Mesodermal cell (in vitro differentiated cells): ENCODE measurements at regions not wholly inside any gene's neighbourhood (a gene's known extent, or its start where the extent isn't known, plus 50 kb on each side); places are given as distances from the start of the nearest gene placed in this dataset.

ENCODE experiments used
- H3K27ac ChIP-seq: 2 replicates; pipeline ENCODE4 v1.7.0; 2013; ENCODE audit warnings: mild to moderate bottlenecking, low read depth, low read length, moderate library complexity; ENCODE audit not compliant: severe bottlenecking
- H3K36me3 ChIP-seq: 2 replicates; pipeline ENCODE4 v1.7.1; 2013; ENCODE audit warnings: mild to moderate bottlenecking, low read length, moderate library complexity; ENCODE audit not compliant: control insufficient read depth, insufficient read depth
- H3K4me1 ChIP-seq: one replicate; pipeline ENCODE4 v1.7.1; 2013; ENCODE audit warnings: mild to moderate bottlenecking, low read length; ENCODE audit not compliant: insufficient read depth, control insufficient read depth, poor library complexity, severe bottlenecking
- H3K4me3 ChIP-seq: 2 replicates; pipeline ENCODE4 v1.7.0; 2013; ENCODE audit warnings: low read length, control low read depth, mild to moderate bottlenecking; ENCODE audit not compliant: insufficient read depth, poor library complexity, severe bottlenecking; ENCODE audit errors: extremely low read depth
- H3K9me3 ChIP-seq: 2 replicates; pipeline ENCODE4 v1.7.1; 2013; ENCODE audit warnings: mild to moderate bottlenecking, low read length, moderate library complexity; ENCODE audit not compliant: control insufficient read depth
- WGBS, 2 experiments: methylation state at CpG; one replicate each; pipeline ENCODE4 v1.1.5; 2013; ENCODE audit warnings: missing lambda C conversion rate in 2 of 2; ENCODE audit not compliant: insufficient coverage in 2 of 2; 5-methylcytosine and 5-hydroxymethylcytosine counted together

GRCh38 chr16:85333744-85334640 is 221.7 kb upstream of the CIBAR2 start:
- Histone ChIP-seq H3K4me3 (no peak overlapping the region), H3K27ac (no peak overlapping the region), H3K36me3 (no peaks in the 10 kb centered on the region), H3K9me3 (no peaks in the 10 kb centered on the region), H3K4me1 (peaks cover 40% of the 10 kb centered on the region)
- 77 to 79% methylated on average over 24 to 26 of the region's 29 CpGs for WGBS, 2 experiments

- no peaks in the 10 kb centered on the region for H3K36me3 ChIP-seq
- peak overlapping the region; percentile 71 for H3K27ac ChIP-seq
- no peak overlapping the region for H3K4me3 ChIP-seq
- peaks cover 32% of the 10 kb centered on the region for H3K4me1 ChIP-seq
- no peaks in the 10 kb centered on the region for H3K9me3 ChIP-seq
- WGBS, 2 experiments = 2 to 8% methylated on average over 23 to 27 of the region's 35 CpGs
Observed at GRCh38 chr16:85334718-85335583, 222.7 kb upstream of the CIBAR2 start.

- H3K9me3 ChIP-seq = no peaks in the 10 kb centered on the region
- H3K4me1 ChIP-seq = peaks cover 25% of the 10 kb centered on the region
- no peaks in the 10 kb centered on the region for H3K36me3 ChIP-seq
- no peak overlapping the region for H3K27ac ChIP-seq
- H3K4me3 ChIP-seq = no peak overlapping the region
- 73 to 79% methylated on average over 19 to 23 of the region's 24 CpGs for WGBS, 2 experiments
Observed at GRCh38 chr16:85335584-85336491, 223.6 kb upstream of the CIBAR2 start.

GRCh38 chr16:85337910-85338637 is 225.8 kb upstream of the CIBAR2 start:
- Histone ChIP-seq H3K27ac (no peak overlapping the region), H3K36me3 (no peaks in the 10 kb centered on the region), H3K9me3 (no peaks in the 10 kb centered on the region), H3K4me3 (no peak overlapping the region), H3K4me1 (peaks cover 17% of the 10 kb centered on the region)
- WGBS, 2 experiments = 95 to 96% methylated on average over 9 to 10 of the region's 11 CpGs

- 93 to 96% methylated on average over 10 to 13 of the region's 15 CpGs for WGBS, 2 experiments
- peaks cover 15% of the 10 kb centered on the region for H3K4me1 ChIP-seq
- H3K27ac ChIP-seq = no peak overlapping the region
- no peaks in the 10 kb centered on the region for H3K36me3 ChIP-seq
- no peak overlapping the region for H3K4me3 ChIP-seq
- no peaks in the 10 kb centered on the region for H3K9me3 ChIP-seq
Observed at GRCh38 chr16:85338638-85338982, 226.3 kb upstream of the CIBAR2 start.

- Histone ChIP-seq H3K9me3 (no peaks in the 10 kb centered on the region), H3K4me1 (peaks cover 15% of the 10 kb centered on the region), H3K27ac (no peak overlapping the region), H3K36me3 (no peaks in the 10 kb centered on the region), H3K4me3 (no peak overlapping the region)
- WGBS, 2 experiments = 94 to 97% methylated on average over 15 to 17 of the region's 24 CpGs
Observed at GRCh38 chr16:85338989-85339685, 226.9 kb upstream of the CIBAR2 start.

GRCh38 chr16:85341972-85342695 is 229.9 kb upstream of the CIBAR2 start:
- H3K9me3 ChIP-seq = no peaks in the 10 kb centered on the region
- no peak overlapping the region for H3K27ac ChIP-seq
- no peak overlapping the region for H3K4me3 ChIP-seq
- WGBS, 2 experiments = 79 to 91% methylated on average over 11 to 14 of the region's 19 CpGs
- no peaks in the 10 kb centered on the region for H3K4me1 ChIP-seq
- no peaks in the 10 kb centered on the region for H3K36me3 ChIP-seq

GRCh38 chr16:85344502-85345128 is 232.3 kb upstream of the CIBAR2 start:
- Histone ChIP-seq H3K27ac (no peak overlapping the region), H3K4me3 (no peak overlapping the region), H3K9me3 (no peaks in the 10 kb centered on the region), H3K36me3 (no peaks in the 10 kb centered on the region), H3K4me1 (no peaks in the 10 kb centered on the region)
- WGBS, 2 experiments = 81 to 83% methylated on average over 12 to 15 of the region's 17 CpGs

GRCh38 chr16:85345129-85345639 is 232.9 kb upstream of the CIBAR2 start:
- no peak overlapping the region for H3K27ac ChIP-seq
- H3K9me3 ChIP-seq = no peaks in the 10 kb centered on the region
- H3K36me3 ChIP-seq = no peaks in the 10 kb centered on the region
- H3K4me1 ChIP-seq = no peaks in the 10 kb centered on the region
- no peak overlapping the region for H3K4me3 ChIP-seq
- whole genome bisulfite sequencing, 2 experiments = 79 to 85% methylated on average over 2 of the region's 7 CpGs
